B cell (primary cell): ENCODE measurements at regions not wholly inside any gene's neighbourhood (a gene's known extent, or its start where the extent isn't known, plus 50 kb on each side); places are given as distances from the start of the nearest gene placed in this dataset.

Experiments
- ATAC-seq: fragments of 200-7000 bp; cut with Tn5 transposase; one replicate; pipeline ENCODE4 v1.10.0; 2021; ENCODE audit warnings: low read depth, mild to moderate bottlenecking, moderate number of reproducible peaks, moderate library complexity
- CTCF ChIA-PET: fragments of 350-600 bp; sonication (Branson Sonifier 250); formaldehyde crosslinking; loops from one replicate; lab custom pipeline; 2021; ENCODE audit warnings: antibody characterized with exemption, inconsistent platforms; lab: Charles Lee
- POLR2A ChIA-PET: fragments of 350-600 bp; sonication (Branson Sonifier 250); formaldehyde crosslinking; loops from one replicate; lab custom pipeline; 2021; ENCODE audit warnings: antibody characterized with exemption; lab: Charles Lee
- DNase-seq: peaks from one replicate; pipeline ENCODE4 v3.0.0; 2013
- H2AFZ ChIP-seq: 2 replicates; pipeline ENCODE4 v1.6.1; 2012; ENCODE audit warnings: mild to moderate bottlenecking, low read depth, low read length; ENCODE audit not compliant: insufficient read depth, poor library complexity, severe bottlenecking
- H3K27ac ChIP-seq, 2 donors: 1 replicate in 1 of 2; 2 replicates in 1 of 2; pipeline ENCODE4 v1.5.1; 2012 to 2013; ENCODE audit warnings: low read length in 2 of 2, mild to moderate bottlenecking in 2 of 2, moderate library complexity in 1 of 2
- H3K27me3 ChIP-seq, 4 experiments: fragments of 200-600 bp in 1 of 4; sonication (generic) in 1 of 4; replicated peaks in 1 of 4; 1 replicate in 2 of 4; 2 replicates in 2 of 4; pipeline versions ENCODE4 v1.6.1 to v1.7.0; 2013 to 2016; ENCODE audit warnings: low read length in 3 of 4, mild to moderate bottlenecking in 2 of 4, mixed read lengths in 1 of 4, moderate library complexity in 1 of 4; ENCODE audit not compliant: insufficient read depth in 4 of 4, control insufficient read depth in 3 of 4; ENCODE audit errors: control extremely low read depth in 1 of 4
- H3K36me3 ChIP-seq, 2 experiments: replicated peaks in 1 of 2; 1 replicate in 1 of 2; 2 replicates in 1 of 2; pipeline versions ENCODE4 v1.6.1 to v1.7.1; 2013; ENCODE audit warnings: low read length in 1 of 2; ENCODE audit not compliant: insufficient read depth in 2 of 2, control insufficient read depth in 1 of 2; ENCODE audit errors: control extremely low read depth in 1 of 2, extremely low read depth in 1 of 2
- H3K4me1 ChIP-seq, 2 donors: fragments of 200-600 bp in 1 of 2; sonication (generic) in 1 of 2; 1 replicate in 1 of 2; 2 replicates in 1 of 2; pipeline versions ENCODE4 v1.5.1 to v1.6.1; 2013 to 2017; ENCODE audit warnings: low read length in 2 of 2; ENCODE audit not compliant: control insufficient read depth in 2 of 2, insufficient read depth in 2 of 2
- H3K4me2 ChIP-seq: replicated peaks from 2 replicates; pipeline ENCODE3; 2012; ENCODE audit warnings: mild to moderate bottlenecking, low read depth, low read length; ENCODE audit not compliant: poor library complexity, severe bottlenecking
- H3K4me3 ChIP-seq, 5 experiments: fragments of 200-600 bp in 1 of 5; sonication (generic) in 1 of 5; 1 replicate in 3 of 5; 2 replicates in 2 of 5; pipeline versions ENCODE4 v1.5.1 to v1.7.0; 2011 to 2016; ENCODE audit warnings: low read length in 4 of 5, mild to moderate bottlenecking in 4 of 5, low read depth in 2 of 5, control low read depth in 1 of 5, moderate library complexity in 1 of 5; ENCODE audit not compliant: insufficient read depth in 1 of 5; ENCODE audit errors: control extremely low read depth in 1 of 5, extremely low read depth in 1 of 5
- H3K79me2 ChIP-seq: fragments of 200-600 bp; sonication (generic); one replicate; pipeline ENCODE4 v1.6.0; 2016; ENCODE audit warnings: low read length; ENCODE audit not compliant: control insufficient read depth, insufficient read depth
- H3K9ac ChIP-seq: fragments of 200-600 bp; sonication (generic); 2 replicates; pipeline ENCODE4 v1.6.1; 2017; ENCODE audit warnings: mild to moderate bottlenecking, low read length, moderate library complexity
- H3K9me3 ChIP-seq, 3 donors: one replicate each; pipeline versions ENCODE4 v1.6.1 to v1.7.1; 2013; ENCODE audit warnings: low read length in 2 of 3; ENCODE audit not compliant: control insufficient read depth in 2 of 3, insufficient read depth in 1 of 3; ENCODE audit errors: control extremely low read depth in 1 of 3
- H4K20me1 ChIP-seq: 2 replicates; pipeline ENCODE4 v1.6.0; 2012; ENCODE audit warnings: mild to moderate bottlenecking, low read length; ENCODE audit not compliant: insufficient read depth, control insufficient read depth, poor library complexity, severe bottlenecking
- H3K27ac Mint-ChIP-seq: one replicate; pipeline ENCODE4 v1.8.0; 2021; ENCODE audit warnings: mixed read lengths
- H3K27me3 Mint-ChIP-seq: one replicate; pipeline ENCODE4 v1.8.0; 2021; ENCODE audit warnings: mixed read lengths
- H3K4me1 Mint-ChIP-seq: one replicate; pipeline ENCODE4 v1.8.0; 2021; ENCODE audit warnings: mixed read lengths
- H3K4me3 Mint-ChIP-seq: one replicate; pipeline ENCODE4 v1.8.0; 2021; ENCODE audit warnings: mixed read lengths
- H3K9me3 Mint-ChIP-seq: one replicate; pipeline ENCODE4 v1.8.0; 2022; ENCODE audit warnings: mixed read lengths; ENCODE audit not compliant: insufficient read depth
- EZH2 ChIP-seq: IDR thresholded peaks from 2 replicates; pipeline ENCODE4 v1.6.1; 2012; ENCODE audit warnings: borderline replicate concordance, low read depth, mild to moderate bottlenecking, moderate library complexity, low read length; ENCODE audit not compliant: insufficient read depth, poor library complexity, severe bottlenecking
- WGBS: methylation state at CpG from one replicate; pipeline ENCODE4 v1.1.5; 2013; ENCODE audit warnings: missing lambda C conversion rate; ENCODE audit not compliant: insufficient coverage; 5-methylcytosine and 5-hydroxymethylcytosine counted together
- intact Hi-C: fragments of 100-400 bp; cut with micrococcal nuclease; formaldehyde crosslinking; loops from one replicate; pipeline ENCODE4 v1.10.0; 2022
- TF ChIP-seq, protein P1 (sequence below): fragments of 200-600 bp; IDR thresholded peaks from one replicate; pipeline ENCODE4 v1.8.0; 2022; ENCODE audit warnings: antibody characterized with exemption, mild to moderate bottlenecking

DNA sequence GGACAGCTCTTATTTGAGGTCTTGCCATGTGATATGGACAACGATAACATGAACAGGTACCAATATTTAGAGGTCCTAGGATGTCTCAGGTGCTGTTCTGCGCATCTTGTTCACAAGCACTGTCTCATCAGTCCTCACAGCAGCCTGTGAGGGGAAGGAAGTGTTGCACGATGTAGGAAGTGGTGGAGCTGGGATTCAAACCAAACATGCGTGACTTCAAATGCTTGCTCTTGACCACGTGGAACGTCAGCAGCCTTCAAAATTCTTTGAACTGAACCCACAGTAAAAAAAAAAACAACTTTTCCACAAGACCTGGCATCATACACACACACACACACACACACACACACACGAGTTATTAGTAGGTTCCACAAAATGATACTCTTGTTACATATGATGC lies 153.4 kb upstream of the SMAD3 start:
- ATAC-seq, result no peak

DNA sequence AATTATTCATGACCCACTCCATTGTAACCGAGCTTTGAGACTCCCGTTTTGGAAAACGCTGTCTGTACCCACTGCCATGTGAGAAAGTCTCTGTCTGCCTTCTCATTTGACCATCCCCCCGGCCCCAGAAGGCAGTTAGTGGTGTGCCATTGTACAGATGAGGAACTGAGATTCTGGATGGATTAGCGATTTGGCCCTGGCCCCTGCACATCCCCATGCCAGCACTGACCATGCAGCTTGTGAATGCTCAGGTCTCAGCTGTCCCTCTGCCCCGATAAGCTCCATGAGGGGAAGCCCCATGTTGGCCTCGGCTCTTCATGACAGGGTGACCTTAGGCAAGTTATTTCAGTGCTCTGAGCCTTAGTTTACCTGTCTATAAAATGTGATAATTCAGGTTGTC lies 153.0 kb upstream of the SMAD3 start:
- H3K9me3 ChIP-seq, result peaks cover 0 to 4% (median 0%) of the 10 kb centered on the region in 3 donors
- Mint-ChIP-seq H3K4me1 (peaks cover 26% of the 10 kb centered on the region), H3K9me3 (peaks cover 2% of the 10 kb centered on the region), H3K27me3 (peaks cover 23% of the 10 kb centered on the region), H3K27ac (no peak overlapping the region), H3K4me3 (no peak overlapping the region)
- intact Hi-C loops, result no loop called here
- peaks cover 16 to 19% of the 10 kb centered on the region in 2 donors for H3K4me1 ChIP-seq
- H2AFZ ChIP-seq, result no peak overlapping the region
- no peaks in the 10 kb centered on the region for H4K20me1 ChIP-seq
- no peaks in the 10 kb centered on the region for H3K79me2 ChIP-seq
- TF ChIP-seq, protein P1, sequence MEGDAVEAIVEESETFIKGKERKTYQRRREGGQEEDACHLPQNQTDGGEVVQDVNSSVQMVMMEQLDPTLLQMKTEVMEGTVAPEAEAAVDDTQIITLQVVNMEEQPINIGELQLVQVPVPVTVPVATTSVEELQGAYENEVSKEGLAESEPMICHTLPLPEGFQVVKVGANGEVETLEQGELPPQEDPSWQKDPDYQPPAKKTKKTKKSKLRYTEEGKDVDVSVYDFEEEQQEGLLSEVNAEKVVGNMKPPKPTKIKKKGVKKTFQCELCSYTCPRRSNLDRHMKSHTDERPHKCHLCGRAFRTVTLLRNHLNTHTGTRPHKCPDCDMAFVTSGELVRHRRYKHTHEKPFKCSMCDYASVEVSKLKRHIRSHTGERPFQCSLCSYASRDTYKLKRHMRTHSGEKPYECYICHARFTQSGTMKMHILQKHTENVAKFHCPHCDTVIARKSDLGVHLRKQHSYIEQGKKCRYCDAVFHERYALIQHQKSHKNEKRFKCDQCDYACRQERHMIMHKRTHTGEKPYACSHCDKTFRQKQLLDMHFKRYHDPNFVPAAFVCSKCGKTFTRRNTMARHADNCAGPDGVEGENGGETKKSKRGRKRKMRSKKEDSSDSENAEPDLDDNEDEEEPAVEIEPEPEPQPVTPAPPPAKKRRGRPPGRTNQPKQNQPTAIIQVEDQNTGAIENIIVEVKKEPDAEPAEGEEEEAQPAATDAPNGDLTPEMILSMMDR, result no peak
- no peak for TF ChIP-seq EZH2
- no peak overlapping the region for H3K27ac ChIP-seq
- no peak for ATAC-seq
- 71% methylated on average over 4 of the region's 7 CpGs for WGBS
- DNase-seq, result no peak
- H3K27me3 ChIP-seq, result peaks cover 0 to 8% (median 0%) of the 10 kb centered on the region in 4 experiments
- H3K4me3 ChIP-seq, result no peak overlapping the region
- H3K4me2 ChIP-seq, result no peak overlapping the region
- CTCF ChIA-PET, result no interaction called here
- H3K9ac ChIP-seq, result no peak overlapping the region
- POLR2A ChIA-PET, result no interaction called here
- no peaks in the 10 kb centered on the region for H3K36me3 ChIP-seq

More for the DNA sequence above, 153.4 kb upstream of the SMAD3 start:
- H3K4me1 Mint-ChIP-seq, result peaks cover 29% of the 10 kb centered on the region
- no peak overlapping the region for H3K27ac Mint-ChIP-seq
- H3K9ac ChIP-seq, result no peak overlapping the region
- peaks cover 20 to 22% of the 10 kb centered on the region in 2 donors for H3K4me1 ChIP-seq
- TF ChIP-seq, protein P1, result no peak
- no peak for TF ChIP-seq EZH2
- H3K9me3 Mint-ChIP-seq, result no peaks in the 10 kb centered on the region
- H3K4me3 Mint-ChIP-seq, result no peak overlapping the region
- no peak overlapping the region for H3K4me2 ChIP-seq
- peaks cover 0 to 4% (median 0%) of the 10 kb centered on the region in 3 donors for H3K9me3 ChIP-seq
- peaks cover 23% of the 10 kb centered on the region for H3K27me3 Mint-ChIP-seq
- H3K79me2 ChIP-seq, result no peaks in the 10 kb centered on the region
- ChIA-PET CTCF (interaction anchor here (0.9 to 1.0 kb wide), 2 partner anchors 8 to 13 kb away, joined by 3 read pairs; no protein-coding TSS in a partner anchor), POLR2A (no interaction called here)
- H3K27me3 ChIP-seq, result peaks cover 0 to 8% (median 0%) of the 10 kb centered on the region in 4 experiments
- no peak overlapping the region for H3K4me3 ChIP-seq
- DNase-seq, result peak; percentile 42
- H3K27ac ChIP-seq, result no peak overlapping the region
- H2AFZ ChIP-seq, result no peak overlapping the region
- 89% methylated on average over 1 of the region's 7 CpGs for WGBS
- H4K20me1 ChIP-seq, result no peaks in the 10 kb centered on the region
- no peaks in the 10 kb centered on the region for H3K36me3 ChIP-seq
- intact Hi-C loops, result no loop called here
